ENCODE measurements at regions not wholly inside any gene's neighbourhood (a gene's known extent, or its start where the extent isn't known, plus 50 kb on each side); places are given as distances from the start of the nearest gene placed in this dataset.

DNA sequence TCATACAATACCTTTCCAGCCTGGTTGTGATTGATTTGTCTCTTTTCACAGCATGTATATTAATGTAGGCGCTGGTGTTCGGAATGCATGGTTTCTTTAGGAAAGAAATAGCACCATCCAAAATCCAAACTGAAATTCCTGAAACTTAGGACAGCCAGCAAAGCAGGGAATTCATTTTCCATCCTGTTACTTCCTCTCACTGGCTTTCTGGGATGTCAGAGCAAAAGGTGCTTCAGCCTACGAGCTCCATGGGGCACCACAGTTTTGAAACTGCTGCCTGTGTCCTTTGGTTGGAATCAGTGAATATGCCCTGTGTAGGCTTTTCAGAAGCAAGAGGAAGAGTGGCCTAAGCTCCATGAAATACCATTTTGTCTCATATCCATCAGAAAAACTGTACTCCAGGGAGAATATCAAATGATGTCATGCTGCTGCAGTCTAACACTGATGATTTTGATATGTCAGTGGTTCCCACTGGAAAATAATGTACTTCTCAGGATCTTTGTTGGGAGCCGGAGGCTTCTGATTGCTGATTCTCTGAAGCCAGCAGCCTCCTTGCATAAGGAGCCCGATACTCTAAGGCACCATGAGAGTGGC lies 117.8 kb upstream of the SERP2 start:
- in situ Hi-C loops (cut with HindIII; ENCODE audit: low sequenced_read_pairs), result no loop called here
- TF ChIP-seq, protein P1, sequence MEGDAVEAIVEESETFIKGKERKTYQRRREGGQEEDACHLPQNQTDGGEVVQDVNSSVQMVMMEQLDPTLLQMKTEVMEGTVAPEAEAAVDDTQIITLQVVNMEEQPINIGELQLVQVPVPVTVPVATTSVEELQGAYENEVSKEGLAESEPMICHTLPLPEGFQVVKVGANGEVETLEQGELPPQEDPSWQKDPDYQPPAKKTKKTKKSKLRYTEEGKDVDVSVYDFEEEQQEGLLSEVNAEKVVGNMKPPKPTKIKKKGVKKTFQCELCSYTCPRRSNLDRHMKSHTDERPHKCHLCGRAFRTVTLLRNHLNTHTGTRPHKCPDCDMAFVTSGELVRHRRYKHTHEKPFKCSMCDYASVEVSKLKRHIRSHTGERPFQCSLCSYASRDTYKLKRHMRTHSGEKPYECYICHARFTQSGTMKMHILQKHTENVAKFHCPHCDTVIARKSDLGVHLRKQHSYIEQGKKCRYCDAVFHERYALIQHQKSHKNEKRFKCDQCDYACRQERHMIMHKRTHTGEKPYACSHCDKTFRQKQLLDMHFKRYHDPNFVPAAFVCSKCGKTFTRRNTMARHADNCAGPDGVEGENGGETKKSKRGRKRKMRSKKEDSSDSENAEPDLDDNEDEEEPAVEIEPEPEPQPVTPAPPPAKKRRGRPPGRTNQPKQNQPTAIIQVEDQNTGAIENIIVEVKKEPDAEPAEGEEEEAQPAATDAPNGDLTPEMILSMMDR (IDR thresholded peaks at IDR 0.05; ENCODE audit: low read depth, low read length), result no peak
- no peak for DNase-seq (ENCODE audit: low read depth, low spot score)
- H3K4me3 ChIP-seq (ENCODE audit: low read depth, low read length), result no peak overlapping the region

DNA sequence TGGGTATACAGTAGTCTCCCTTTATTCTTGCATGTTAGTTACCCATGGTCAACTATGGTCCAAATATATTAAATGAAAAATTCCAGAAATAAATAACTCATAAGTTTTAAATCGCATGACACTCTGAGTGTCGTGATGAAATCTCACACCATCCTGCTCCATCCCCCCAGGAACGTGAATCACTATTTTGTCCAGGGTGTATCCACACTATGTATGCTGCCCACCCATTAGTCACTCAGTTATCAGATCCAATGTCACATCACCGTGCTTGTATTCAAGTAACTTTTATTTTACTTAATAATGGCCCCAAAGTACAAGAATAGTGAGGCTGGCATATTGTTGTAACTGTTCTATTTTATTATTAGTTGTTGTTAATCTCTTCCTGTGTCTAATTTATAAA lies 115.8 kb upstream of the SERP2 start:
- TF ChIP-seq, protein P1 (IDR thresholded peaks at IDR 0.05; ENCODE audit: low read depth, low read length), result no peak
- H3K4me3 ChIP-seq (ENCODE audit: low read depth, low read length), result no peak overlapping the region
- DNase-seq (ENCODE audit: low read depth, low spot score), result no peak
- in situ Hi-C loops (cut with HindIII; ENCODE audit: low sequenced_read_pairs), result no loop called here

DNA sequence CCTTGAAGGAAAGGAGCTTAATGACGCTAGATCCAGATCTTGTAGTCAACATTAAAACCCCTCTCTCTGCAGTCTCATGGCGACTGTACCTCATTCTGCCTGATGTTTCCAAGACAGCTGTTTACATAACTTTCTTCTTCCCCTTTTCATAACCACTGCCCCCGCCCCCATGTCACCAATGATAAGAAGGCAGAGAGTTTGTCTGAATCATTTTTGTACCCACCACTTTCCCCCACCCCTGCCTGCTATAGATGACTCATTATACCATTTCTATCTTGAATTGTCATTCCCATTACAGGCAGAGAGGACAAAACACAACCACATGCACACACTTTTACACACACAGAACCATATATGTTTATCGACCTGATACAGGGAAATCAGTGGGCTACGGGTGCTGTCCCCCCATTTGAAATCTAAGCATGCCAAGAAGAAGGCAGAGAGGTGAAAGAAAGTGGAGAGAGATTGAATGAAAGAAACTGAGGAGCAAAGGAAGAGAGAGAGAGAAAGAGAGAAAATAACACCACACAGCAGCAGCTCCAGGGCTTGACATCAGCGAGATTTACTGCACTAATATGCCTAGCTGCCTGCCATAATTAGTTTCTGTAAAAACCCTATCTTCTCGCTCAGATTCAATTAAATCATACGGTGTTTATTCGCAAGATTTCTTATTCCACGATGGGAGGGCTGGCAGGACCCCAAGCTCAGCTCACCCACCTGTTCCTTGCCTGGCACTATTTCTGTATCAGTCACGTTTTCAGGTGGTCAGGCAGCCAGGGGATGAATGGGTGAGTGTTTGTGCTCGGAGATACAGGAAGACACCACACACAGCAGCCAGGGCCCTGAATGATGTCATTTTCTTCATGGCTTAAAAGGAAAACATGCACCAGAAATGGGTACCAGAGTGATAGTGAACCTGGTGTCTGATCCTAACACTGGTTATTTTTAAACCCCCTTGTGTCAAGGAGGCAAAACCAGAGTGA lies 114.3 kb upstream of the SERP2 start:
- H3K4me3 ChIP-seq (ENCODE audit: low read depth, low read length), result no peak overlapping the region
- in situ Hi-C loops (cut with HindIII; ENCODE audit: low sequenced_read_pairs), result no loop called here
- TF ChIP-seq, protein P1 (IDR thresholded peaks at IDR 0.05; ENCODE audit: low read depth, low read length), result no peak
- peak; percentile 66 for DNase-seq (ENCODE audit: low read depth, low spot score)

DNA sequence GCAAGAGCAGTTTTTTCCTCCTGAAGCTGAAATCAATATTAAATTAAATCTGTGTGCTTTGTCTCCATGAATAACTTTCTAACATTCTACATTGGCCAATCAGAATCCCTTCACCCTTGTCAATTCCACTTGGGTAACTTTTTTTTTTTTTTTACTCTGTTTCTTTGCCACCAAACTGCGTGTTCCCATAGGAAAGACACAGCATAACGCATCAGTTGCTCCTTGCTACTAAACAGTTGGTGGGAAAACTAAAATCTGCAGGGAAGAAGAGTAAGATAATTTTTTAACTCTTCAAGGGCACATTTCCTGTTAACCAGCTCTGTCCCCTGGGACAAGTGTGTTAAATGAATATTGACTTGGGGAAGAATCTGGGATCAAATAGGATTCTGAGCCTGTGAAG lies 113.3 kb upstream of the SERP2 start:
- H3K4me3 ChIP-seq (ENCODE audit: low read depth, low read length), result no peak overlapping the region
- DNase-seq (ENCODE audit: low read depth, low spot score), result no peak
- TF ChIP-seq, protein P1 (IDR thresholded peaks at IDR 0.05; ENCODE audit: low read depth, low read length), result no peak
- in situ Hi-C loops (cut with HindIII; ENCODE audit: low sequenced_read_pairs), result no loop called here

DNA sequence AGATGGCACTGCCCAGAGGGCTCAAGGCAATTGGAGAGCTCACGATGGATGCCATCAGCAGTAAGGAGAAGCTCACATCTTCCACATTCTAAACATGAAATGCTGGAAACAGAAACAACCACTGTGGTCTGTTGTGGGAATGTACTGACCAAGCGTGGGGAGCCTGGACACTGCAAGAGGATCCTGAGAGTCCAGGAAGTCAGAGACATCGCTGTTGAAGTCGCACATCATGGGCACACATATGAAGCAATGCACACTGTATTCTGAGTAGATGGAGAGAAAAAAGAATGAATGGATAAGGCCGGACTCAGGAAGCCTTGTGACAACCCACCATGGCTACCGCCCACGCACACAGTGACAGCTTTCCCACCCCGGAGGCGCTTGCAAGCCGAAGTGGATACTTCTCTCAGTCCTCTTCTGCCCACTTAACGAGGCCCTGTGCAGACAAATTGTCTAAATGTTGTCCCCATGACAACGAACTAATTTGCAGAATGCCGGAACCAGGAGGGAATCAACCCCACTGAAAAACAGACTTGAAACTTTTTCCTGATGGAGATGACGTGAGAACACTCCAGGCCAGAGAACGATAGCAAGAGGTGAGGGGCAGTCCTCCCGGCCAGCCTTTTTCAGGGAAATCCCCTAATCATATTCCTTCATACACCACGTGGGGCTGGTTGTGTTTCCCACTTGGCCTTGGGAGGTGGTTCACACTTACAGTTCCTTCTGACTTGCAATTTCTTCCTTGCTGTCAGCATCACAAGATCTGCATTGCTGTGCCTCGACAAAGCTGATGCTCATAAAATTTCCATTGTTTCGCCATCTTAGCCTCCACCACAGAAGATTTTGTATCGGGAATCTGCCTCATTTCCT lies 109.6 kb upstream of the SERP2 start:
- DNase-seq (ENCODE audit: low read depth, low spot score), result no peak
- no peak overlapping the region for H3K4me3 ChIP-seq (ENCODE audit: low read depth, low read length)
- in situ Hi-C loops (cut with HindIII; ENCODE audit: low sequenced_read_pairs), result no loop called here
- TF ChIP-seq, protein P1 (IDR thresholded peaks at IDR 0.05; ENCODE audit: low read depth, low read length), result no peak

DNA sequence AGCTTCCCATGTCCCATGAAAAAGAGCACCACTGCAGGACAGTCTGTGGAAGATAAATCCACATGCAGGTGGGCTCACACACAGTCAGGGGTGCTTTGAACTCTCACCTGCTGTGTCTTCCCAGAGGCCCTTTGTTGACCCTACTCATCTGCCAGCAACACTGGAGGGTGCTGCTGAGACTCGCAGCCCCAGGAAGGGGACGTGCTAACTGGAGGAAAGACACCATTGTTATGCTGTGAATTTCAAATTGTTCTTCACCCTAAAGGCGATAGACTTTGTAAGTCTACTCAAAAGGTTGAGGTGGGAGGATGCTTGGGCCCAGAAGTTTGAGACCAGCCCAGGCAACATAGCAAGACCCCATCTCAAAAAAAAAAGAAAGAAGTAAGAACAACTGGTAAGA lies 107.3 kb upstream of the SERP2 start:
- TF ChIP-seq, protein P1 (IDR thresholded peaks at IDR 0.05; ENCODE audit: low read depth, low read length), result no peak
- DNase-seq (ENCODE audit: low read depth, low spot score), result no peak
- in situ Hi-C loops (cut with HindIII; ENCODE audit: low sequenced_read_pairs), result no loop called here
- no peak overlapping the region for H3K4me3 ChIP-seq (ENCODE audit: low read depth, low read length)

All from astrocyte of the spinal cord (primary cell).